HG03159 (cell line): ENCODE measurements at regions not wholly inside any gene's neighbourhood (a gene's known extent, or its start where the extent isn't known, plus 50 kb on each side); places are given as distances from the start of the nearest gene placed in this dataset.

ENCODE experiments used
- ATAC-seq: cut with Tn5 transposase; IDR thresholded peaks from one replicate; pipeline ENCODE4 v1.9.1; 2021; ENCODE audit warnings: mild to moderate bottlenecking, moderate library complexity; ENCODE audit not compliant: unreplicated experiment

- ATAC-seq, result peak; percentile 100
Observed at GRCh38 chr3:140816372-140817195, 125.1 kb upstream of the SLC25A36 start.

- no peak for ATAC-seq
Observed at GRCh38 chr3:140821493-140821892, 120.1 kb upstream of the SLC25A36 start.

GRCh38 chr3:140822401-140823047 is 119.1 kb upstream of the SLC25A36 start:
- ATAC-seq, result no peak

GRCh38 chr3:140823106-140823505 is 118.5 kb upstream of the SLC25A36 start:
- ATAC-seq, result no peak

GRCh38 chr3:140827894-140828293 is 113.7 kb upstream of the SLC25A36 start:
- no peak for ATAC-seq

GRCh38 chr3:140828585-140828984 is 113.1 kb upstream of the SLC25A36 start:
- ATAC-seq, result no peak

- ATAC-seq, result no peak
Observed at GRCh38 chr3:140829796-140830195, 111.8 kb upstream of the SLC25A36 start.

DNA sequence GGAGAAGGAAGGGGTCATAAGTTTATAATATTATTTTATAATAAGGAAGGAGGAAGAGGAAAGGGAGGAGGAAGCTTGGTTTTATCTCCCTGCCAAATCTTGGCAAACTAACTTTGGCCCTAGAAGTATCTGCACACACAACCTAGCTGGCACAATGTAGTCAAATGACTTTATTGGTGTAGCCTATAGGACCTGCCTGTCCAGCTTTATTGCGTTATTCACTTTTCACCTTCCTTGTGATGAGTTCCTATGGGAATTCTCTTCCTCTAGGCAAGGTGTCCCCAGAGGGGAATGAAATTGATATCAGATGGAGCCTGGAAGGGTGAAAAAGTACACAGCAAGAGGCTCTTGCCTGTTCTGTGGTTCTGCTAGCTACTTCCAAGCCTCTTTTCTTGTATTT is 111.2 kb upstream of the SLC25A36 start:
- ATAC-seq, result no peak

GRCh38 chr3:140832883-140833282 is 108.8 kb upstream of the SLC25A36 start:
- ATAC-seq, result no peak

GRCh38 chr3:140834266-140835037 is 107.2 kb upstream of the SLC25A36 start:
- no peak for ATAC-seq

DNA sequence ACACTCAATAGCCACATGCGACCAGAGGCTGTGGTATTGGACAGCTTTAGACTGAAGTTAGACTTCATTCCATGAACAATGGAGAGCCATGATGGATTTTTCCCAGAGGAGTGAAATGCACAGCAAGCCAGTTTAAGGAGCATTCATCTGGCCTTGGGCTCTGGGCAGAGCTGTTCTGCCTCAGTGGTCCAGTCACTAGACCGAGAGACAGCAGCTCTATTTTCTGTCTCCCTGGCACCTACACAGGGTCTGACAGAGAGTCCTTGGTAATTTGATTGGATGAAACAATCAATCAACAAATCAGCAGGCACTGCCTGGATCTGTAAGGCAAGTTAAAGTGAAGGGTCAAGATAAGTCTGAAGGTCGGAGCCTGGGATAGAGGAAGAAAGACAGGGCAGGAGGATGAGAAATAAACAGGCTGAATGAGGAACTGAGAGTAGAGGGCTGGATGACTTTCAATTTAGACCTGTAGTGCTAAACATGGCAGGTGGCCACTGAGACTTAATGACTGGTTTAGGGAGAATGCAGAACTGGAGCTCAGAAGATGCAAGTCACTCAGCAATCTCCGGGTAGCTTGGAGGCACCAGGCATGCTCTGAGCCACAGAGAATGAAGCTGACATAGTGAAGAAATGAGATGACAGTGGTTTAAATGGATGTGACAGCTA is 98.5 kb upstream of the SLC25A36 start:
- ATAC-seq, result peak; percentile 94

DNA sequence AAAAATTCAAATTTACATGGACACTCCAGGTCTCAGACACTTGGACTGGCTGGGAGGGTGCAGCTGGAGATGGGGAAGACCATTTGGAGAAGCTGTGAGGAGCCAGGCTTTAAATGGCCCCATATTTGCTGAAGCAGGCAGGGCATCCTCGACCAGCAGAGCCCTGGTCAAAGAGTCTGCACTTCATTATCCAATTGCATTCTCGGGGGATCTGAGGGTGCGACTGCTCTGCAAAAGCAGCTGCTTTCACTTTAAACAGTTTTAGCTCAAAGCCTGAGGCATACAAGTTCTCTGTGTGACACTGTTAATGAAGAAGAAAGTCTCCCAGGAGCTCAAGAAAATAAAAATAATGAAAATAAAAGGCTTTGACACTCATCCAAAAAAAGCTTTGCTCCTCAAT is 98.0 kb upstream of the SLC25A36 start:
- peak; percentile 14 for ATAC-seq

DNA sequence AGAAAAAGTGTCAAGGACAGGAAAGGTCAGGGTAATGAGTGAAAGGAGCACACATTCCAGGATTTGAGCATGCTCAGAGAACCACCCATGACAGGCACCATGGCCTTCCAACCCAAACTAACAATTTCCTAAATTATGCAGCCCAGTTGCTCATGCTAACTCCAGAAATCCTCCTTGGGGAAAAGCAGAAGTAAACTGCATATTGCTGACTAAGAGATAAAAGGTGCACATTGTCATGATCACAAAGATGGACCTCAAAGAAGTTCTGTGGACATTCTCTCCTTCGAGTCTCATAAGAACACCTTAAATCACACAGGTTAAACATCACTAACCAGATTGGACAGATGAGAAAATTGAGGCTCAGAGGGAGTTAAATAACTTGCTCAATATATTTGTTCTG is 97.6 kb upstream of the SLC25A36 start:
- no peak for ATAC-seq

- ATAC-seq, result peak; percentile 34
Observed at GRCh38 chr3:140845882-140846281, 95.8 kb upstream of the SLC25A36 start.

- no peak for ATAC-seq
Observed at GRCh38 chr3:140848666-140849065, 93.0 kb upstream of the SLC25A36 start.

- no peak for ATAC-seq
Observed at GRCh38 chr3:140850210-140850955, 91.3 kb upstream of the SLC25A36 start.

DNA sequence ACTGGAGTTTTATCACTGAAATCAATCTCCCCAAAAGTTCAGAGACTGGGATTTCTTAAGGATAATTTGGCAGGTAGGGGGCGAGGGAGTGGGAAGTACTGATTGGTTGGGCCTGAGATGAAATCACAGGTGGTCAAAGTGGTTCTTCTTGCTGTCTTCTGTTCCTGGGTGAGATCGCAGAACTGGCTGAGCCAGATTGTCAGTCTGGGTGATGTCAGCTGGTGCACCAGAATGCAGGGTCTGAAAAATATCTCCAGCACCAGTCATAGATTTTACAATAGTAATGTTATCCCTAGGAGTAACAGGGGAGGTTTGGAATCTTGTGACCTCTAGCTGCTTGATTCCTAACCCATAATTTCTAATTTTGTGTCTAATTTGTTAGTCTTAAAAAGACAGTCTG is 86.7 kb upstream of the SLC25A36 start:
- ATAC-seq, result no peak

- no peak for ATAC-seq
Observed at GRCh38 chr3:140856905-140857304, 84.7 kb upstream of the SLC25A36 start.

DNA sequence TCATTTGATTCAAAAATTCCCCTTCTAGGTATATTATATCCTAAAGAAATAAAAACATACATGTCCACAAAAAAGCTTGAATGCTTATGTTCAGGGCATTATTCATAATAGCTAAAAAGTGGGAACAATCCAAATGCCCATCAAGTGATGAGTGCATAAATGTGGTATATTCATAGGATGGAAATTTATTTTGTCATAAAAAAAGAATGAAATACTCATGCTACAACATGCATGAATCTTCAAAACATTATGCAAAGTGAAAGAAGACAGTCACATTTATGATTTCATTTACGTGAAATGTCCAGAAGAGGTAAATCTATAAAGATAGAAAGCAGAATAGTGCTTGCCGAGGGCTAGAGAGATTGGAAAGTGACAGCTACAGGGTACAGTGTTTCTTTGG is 83.6 kb upstream of the SLC25A36 start:
- no peak for ATAC-seq

DNA sequence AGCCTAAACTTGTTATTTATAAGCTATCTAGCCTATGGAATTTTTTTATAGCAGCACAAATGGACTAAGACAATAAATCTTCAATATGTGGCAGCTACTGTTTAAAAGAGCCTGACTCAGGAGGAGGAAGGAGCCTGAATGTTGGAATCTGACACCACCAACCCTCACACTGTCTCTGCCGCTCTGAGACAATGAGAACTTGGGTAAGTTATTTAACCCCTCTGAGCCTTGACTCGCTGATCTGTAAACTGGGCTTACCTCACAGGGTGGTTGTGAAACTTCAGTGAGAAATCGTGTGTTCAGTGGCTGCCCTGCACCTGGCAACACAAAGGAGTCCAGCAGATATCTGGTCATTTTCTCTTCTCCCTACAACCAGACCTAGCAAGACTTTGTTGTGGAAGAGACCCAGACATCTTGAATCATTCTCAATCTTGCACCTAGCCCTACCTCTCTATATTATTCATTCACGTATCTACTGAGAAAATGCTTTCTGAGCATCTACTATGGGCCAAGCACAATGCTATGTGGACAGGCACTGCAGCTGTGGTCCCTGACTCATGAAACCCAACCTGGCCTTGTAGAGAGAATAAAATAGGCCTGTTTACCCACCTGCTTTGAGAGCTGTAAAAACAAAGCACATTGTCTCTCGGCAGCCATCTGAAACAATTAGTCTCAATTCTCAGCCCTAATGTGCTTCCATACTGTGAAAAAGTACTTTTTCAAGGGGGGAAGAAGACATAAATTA is 81.9 kb upstream of the SLC25A36 start:
- no peak for ATAC-seq
